Neural cell (in vitro differentiated cells): ENCODE measurements at regions not wholly inside any gene's neighbourhood (a gene's known extent, or its start where the extent isn't known, plus 50 kb on each side); places are given as distances from the start of the nearest gene placed in this dataset.

Experiments used
- H2AFZ ChIP-seq: fragments of 200-600, 300-800 bp; sonication (generic), shearing (Covaris generic); 2 replicates; pipeline ENCODE4 v1.6.0; 2014; ENCODE audit warnings: low read depth, mild to moderate bottlenecking, antibody characterized with exemption, low read length, moderate library complexity
- H3F3A ChIP-seq: fragments of 200-600 bp; shearing (Covaris generic); 2 replicates; pipeline ENCODE4 v1.6.1; 2016; ENCODE audit warnings: mild to moderate bottlenecking, moderate library complexity, mixed read lengths, antibody characterized with exemption, low read length; ENCODE audit not compliant: insufficient read depth, poor library complexity, severe bottlenecking
- H3K27ac ChIP-seq: fragments of 200-600, 300-800 bp; sonication (generic), shearing (Covaris generic); 2 replicates; pipeline ENCODE4 v1.5.1; 2014; ENCODE audit warnings: mild to moderate bottlenecking, low read length, moderate library complexity
- H3K27me3 ChIP-seq: fragments of 300-800, 200-600 bp; sonication (generic), shearing (Covaris generic); 2 replicates; pipeline ENCODE4 v1.6.0; 2014; ENCODE audit warnings: mild to moderate bottlenecking, low read depth, low read length, moderate library complexity; ENCODE audit not compliant: insufficient read depth
- H3K36me3 ChIP-seq: fragments of 300-800, 200-600 bp; sonication (generic), shearing (Covaris generic); 2 replicates; pipeline ENCODE4 v1.5.1; 2014; ENCODE audit warnings: mild to moderate bottlenecking, antibody characterized with exemption, low read length, moderate library complexity; ENCODE audit not compliant: insufficient read depth
- H3K4me2 ChIP-seq: fragments of 300-800, 200-600 bp; sonication (generic), shearing (Covaris generic); 2 replicates; pipeline ENCODE4 v1.6.0; 2014; ENCODE audit warnings: mild to moderate bottlenecking, low read length
- H3K4me3 ChIP-seq: fragments of 300-800, 200-600 bp; sonication (generic), shearing (Covaris generic); 2 replicates; pipeline ENCODE4 v1.5.1; 2014; ENCODE audit warnings: mild to moderate bottlenecking, low read length, moderate library complexity
- H3K79me2 ChIP-seq: fragments of 200-600 bp; shearing (Covaris generic); replicated peaks from 2 replicates; pipeline ENCODE4 v1.6.0; 2014; ENCODE audit warnings: mild to moderate bottlenecking, low read length, moderate library complexity; ENCODE audit not compliant: insufficient read depth
- H3K9ac ChIP-seq: fragments of 300-800, 200-600 bp; sonication (generic), shearing (Covaris generic); 2 replicates; pipeline ENCODE4 v1.6.1; 2016; ENCODE audit warnings: mild to moderate bottlenecking, low read length, mixed read lengths
- H3K9me2 ChIP-seq: fragments of 200-600 bp; shearing (Covaris generic); 2 replicates; pipeline ENCODE4 v1.6.1; 2016; ENCODE audit warnings: mild to moderate bottlenecking, low read length, mixed read lengths; ENCODE audit not compliant: insufficient read depth
- H3K9me3 ChIP-seq: fragments of 200-600, 300-800 bp; sonication (generic), shearing (Covaris generic); 2 replicates; pipeline ENCODE4 v1.6.1; 2016; ENCODE audit warnings: mild to moderate bottlenecking, mixed run types, low read length, moderate library complexity, mixed read lengths
- H4K20me1 ChIP-seq: fragments of 200-600 bp; shearing (Covaris generic); 2 replicates; pipeline ENCODE4 v1.6.1; 2016; ENCODE audit warnings: mild to moderate bottlenecking, mixed run types; ENCODE audit not compliant: insufficient read depth
- CTCF ChIP-seq: fragments of 450-650 bp; IDR thresholded peaks from 2 replicates; pipeline ENCODE4 v1.5.1; 2014; ENCODE audit warnings: antibody characterized with exemption, mild to moderate bottlenecking, moderate library complexity; ENCODE audit not compliant: poor library complexity, severe bottlenecking
- EP300 ChIP-seq: fragments of 450-650 bp; conservative IDR thresholded peaks from 2 replicates; pipeline ENCODE4 v1.6.1; 2014; ENCODE audit warnings: antibody characterized with exemption, mild to moderate bottlenecking, moderate library complexity; ENCODE audit not compliant: poor library complexity, severe bottlenecking
- EZH2 ChIP-seq: fragments of 200-600, 300-800 bp; shearing (Covaris generic), sonication (generic); IDR thresholded peaks from 2 replicates; pipeline ENCODE4 v1.6.1; 2014; ENCODE audit warnings: antibody characterized with exemption, low read length, borderline replicate concordance, mild to moderate bottlenecking; ENCODE audit not compliant: insufficient read depth, poor library complexity, severe bottlenecking
- MXI1 ChIP-seq: fragments of 450-650 bp; conservative IDR thresholded peaks from 2 replicates; pipeline ENCODE4 v1.6.1; 2014; ENCODE audit warnings: antibody characterized with exemption, mild to moderate bottlenecking; ENCODE audit not compliant: poor library complexity, severe bottlenecking
- POLR2AphosphoS5 ChIP-seq: IDR thresholded peaks from 2 replicates; pipeline ENCODE4 v1.6.1; 2012
- RAD21 ChIP-seq: fragments of 450-650 bp; conservative IDR thresholded peaks from 2 replicates; pipeline ENCODE4 v1.6.1; 2014; ENCODE audit warnings: antibody characterized with exemption, mild to moderate bottlenecking, moderate library complexity
- REST ChIP-seq: IDR thresholded peaks from 2 replicates; pipeline ENCODE4 v1.6.1; 2012; ENCODE audit warnings: borderline replicate concordance
- SMC3 ChIP-seq: fragments of 450-650 bp; conservative IDR thresholded peaks from 2 replicates; pipeline ENCODE4 v1.6.1; 2014; ENCODE audit warnings: antibody characterized with exemption, mild to moderate bottlenecking, moderate library complexity; ENCODE audit not compliant: poor library complexity
- TAF1 ChIP-seq: IDR thresholded peaks from 2 replicates; pipeline ENCODE4 v1.6.1; 2012; ENCODE audit warnings: low read depth

- no peaks in the 10 kb centered on the region for H3K9me2 ChIP-seq
- TF ChIP-seq EZH2 (no peak), RAD21 (no peak), SMC3 (no peak), MXI1 (no peak), EP300 (no peak), REST (no peak), POLR2AphosphoS5 (no peak), TAF1 (no peak), CTCF (no peak)
- no peak overlapping the region for H3K9ac ChIP-seq
- H3K27me3 ChIP-seq = no peaks in the 10 kb centered on the region
- no peak overlapping the region for H2AFZ ChIP-seq
- no peak overlapping the region for H3K4me3 ChIP-seq
- no peaks in the 10 kb centered on the region for H3F3A ChIP-seq
- H3K4me2 ChIP-seq = no peak overlapping the region
- H3K79me2 ChIP-seq = no peaks in the 10 kb centered on the region
- H3K36me3 ChIP-seq = no peaks in the 10 kb centered on the region
- H4K20me1 ChIP-seq = no peaks in the 10 kb centered on the region
- H3K9me3 ChIP-seq = no peaks in the 10 kb centered on the region
- no peak overlapping the region for H3K27ac ChIP-seq
Measured at GRCh38 chr11:11722246-11722645, 100.4 kb upstream of the GALNT18 start.

DNA sequence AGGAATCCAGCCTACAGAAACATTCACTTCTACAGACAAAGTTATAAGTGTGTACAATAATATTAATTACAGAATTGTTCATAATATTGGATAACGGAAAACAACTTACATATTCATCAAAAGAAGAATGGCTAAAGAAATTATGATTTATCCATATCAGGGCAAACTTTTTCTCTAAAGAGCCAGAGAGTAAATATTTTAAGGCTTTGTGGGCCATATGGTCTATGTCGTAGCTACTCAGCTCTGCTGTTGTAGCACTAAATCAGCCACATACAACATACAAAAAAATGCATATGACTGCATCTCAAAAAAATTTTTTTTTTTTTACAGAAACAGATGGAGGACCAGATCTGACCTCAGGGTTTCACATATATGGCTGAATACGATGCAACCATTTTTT is 96.7 kb upstream of the GALNT18 start:
- Histone ChIP-seq H3K79me2 (no peaks in the 10 kb centered on the region), H3K9ac (no peak overlapping the region), H4K20me1 (no peaks in the 10 kb centered on the region), H3K4me2 (no peak overlapping the region), H3K4me3 (no peak overlapping the region), H2AFZ (no peak overlapping the region), H3K9me3 (no peaks in the 10 kb centered on the region), H3K36me3 (no peaks in the 10 kb centered on the region), H3K9me2 (no peaks in the 10 kb centered on the region), H3F3A (no peaks in the 10 kb centered on the region), H3K27me3 (no peaks in the 10 kb centered on the region), H3K27ac (no peak overlapping the region)
- no peak for TF ChIP-seq POLR2AphosphoS5
- TF ChIP-seq RAD21 = no peak
- no peak for TF ChIP-seq SMC3
- no peak for TF ChIP-seq CTCF
- no peak for TF ChIP-seq REST
- no peak for TF ChIP-seq MXI1
- TF ChIP-seq TAF1 = no peak
